OCI-LY1 (cell line): ENCODE measurements at regions not wholly inside any gene's neighbourhood (a gene's known extent, or its start where the extent isn't known, plus 50 kb on each side); places are given as distances from the start of the nearest gene placed in this dataset.

Experiments
- H2AFZ ChIP-seq: fragments of 200-600 bp; sonication (generic), shearing (Covaris generic); 2 replicates; pipeline ENCODE4 v1.6.0; 2014; ENCODE audit warnings: antibody characterized with exemption, mild to moderate bottlenecking, low read length
- H3F3A ChIP-seq: fragments of 200-600 bp; sonication (generic), shearing (Covaris generic); 2 replicates; pipeline ENCODE4 v1.6.0; 2014; ENCODE audit warnings: mild to moderate bottlenecking, antibody characterized with exemption, low read length, moderate library complexity; ENCODE audit not compliant: insufficient read depth
- H3K27ac ChIP-seq: fragments of 200-600 bp; sonication (generic); 2 replicates; pipeline ENCODE4 v1.5.1; 2014; ENCODE audit warnings: low read length, mixed run types, mild to moderate bottlenecking, low read depth; ENCODE audit not compliant: poor library complexity, severe bottlenecking
- H3K27me3 ChIP-seq: fragments of 200-600 bp; sonication (generic); 2 replicates; pipeline ENCODE4 v1.6.0; 2014; ENCODE audit warnings: antibody characterized with exemption, mild to moderate bottlenecking, low read length, moderate library complexity; ENCODE audit not compliant: insufficient read depth
- H3K36me3 ChIP-seq: fragments of 200-600 bp; sonication (generic); 2 replicates; pipeline ENCODE4 v1.6.1; 2014; ENCODE audit warnings: mild to moderate bottlenecking, antibody characterized with exemption, low read length, moderate library complexity, mixed read lengths; ENCODE audit not compliant: insufficient read depth
- H3K4me1 ChIP-seq: fragments of 200-600 bp; sonication (generic); 2 replicates; pipeline ENCODE4 v1.5.1; 2014; ENCODE audit warnings: mild to moderate bottlenecking, low read length, moderate library complexity; ENCODE audit not compliant: insufficient read depth, severe bottlenecking
- H3K4me2 ChIP-seq: fragments of 200-600 bp; sonication (generic), shearing (Covaris generic); 2 replicates; pipeline ENCODE4 v1.6.1; 2014; ENCODE audit warnings: low read length
- H3K4me3 ChIP-seq: fragments of 200-600 bp; sonication (generic); 2 replicates; pipeline ENCODE4 v1.5.1; 2014; ENCODE audit warnings: low read length, low read depth, mild to moderate bottlenecking, mixed read lengths; ENCODE audit not compliant: poor library complexity, severe bottlenecking
- H3K79me2 ChIP-seq: fragments of 200-600 bp; shearing (Covaris generic); 2 replicates; pipeline ENCODE4 v1.6.1; 2016; ENCODE audit warnings: mixed run types, low read length, mixed read lengths; ENCODE audit not compliant: insufficient read depth
- H3K9ac ChIP-seq: fragments of 200-600 bp; sonication (generic), shearing (Covaris generic); 2 replicates; pipeline ENCODE4 v1.6.1; 2014; ENCODE audit warnings: mild to moderate bottlenecking, low read length, mixed read lengths
- H3K9me2 ChIP-seq: fragments of 200-600 bp; sonication (generic), shearing (Covaris generic); 2 replicates; pipeline ENCODE4 v1.6.1; 2014; ENCODE audit warnings: low read depth, mild to moderate bottlenecking, low read length, mixed read lengths
- H3K9me3 ChIP-seq: fragments of 200-600 bp; shearing (Covaris generic); 2 replicates; pipeline ENCODE4 v1.6.1; 2014; ENCODE audit warnings: low read length, mixed read lengths
- H4K20me1 ChIP-seq: fragments of 200-600 bp; sonication (generic), shearing (Covaris generic); 2 replicates; pipeline ENCODE4 v1.6.0; 2016; ENCODE audit warnings: mild to moderate bottlenecking, low read length; ENCODE audit not compliant: insufficient read depth
- EZH2 ChIP-seq: fragments of 200-600 bp; sonication (generic), shearing (Covaris generic); IDR thresholded peaks from 2 replicates; pipeline ENCODE4 v1.8.0; 2017; ENCODE audit warnings: borderline replicate concordance, mixed run types, mild to moderate bottlenecking, antibody characterized with exemption, low read length, moderate library complexity, mixed read lengths
- TF ChIP-seq, protein P1 (sequence below): fragments of 200-600 bp; sonication (generic), shearing (Covaris generic); IDR thresholded peaks from 2 replicates; pipeline ENCODE4 v1.5.1; 2017; ENCODE audit warnings: mild to moderate bottlenecking, antibody characterized with exemption, low read length, moderate library complexity, mixed read lengths

DNA sequence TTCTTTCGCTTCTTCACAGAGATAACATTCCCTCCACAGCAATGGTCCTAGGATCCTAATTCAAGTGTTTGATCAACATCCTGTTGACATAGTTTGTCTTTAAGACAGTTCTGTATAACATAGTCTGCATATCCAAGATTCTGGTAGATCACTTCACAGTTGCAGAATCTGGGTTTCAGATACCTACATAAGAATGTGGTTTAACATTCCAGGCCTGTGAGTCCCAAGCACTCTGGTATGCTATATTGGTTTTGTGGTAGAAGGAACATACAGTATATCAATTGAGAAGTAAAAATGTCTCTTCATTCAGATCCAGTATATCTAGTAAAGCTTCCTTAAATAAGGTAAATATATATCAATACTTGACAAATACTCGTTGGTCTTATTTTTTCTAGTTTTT, 914.2 kb upstream of the CDH6 start:
- Histone ChIP-seq H3K4me1 (no peaks in the 10 kb centered on the region), H4K20me1 (no peaks in the 10 kb centered on the region), H3K79me2 (no peaks in the 10 kb centered on the region), H3K9me2 (no peaks in the 10 kb centered on the region), H3K4me3 (no peak overlapping the region), H3K4me2 (no peak overlapping the region), H3K27ac (no peak overlapping the region), H3K27me3 (no peaks in the 10 kb centered on the region), H3K36me3 (no peaks in the 10 kb centered on the region), H3F3A (no peaks in the 10 kb centered on the region), H3K9ac (no peak overlapping the region), H2AFZ (no peak overlapping the region), H3K9me3 (no peaks in the 10 kb centered on the region)
- TF ChIP-seq EZH2: no peak
- TF ChIP-seq, protein P1, sequence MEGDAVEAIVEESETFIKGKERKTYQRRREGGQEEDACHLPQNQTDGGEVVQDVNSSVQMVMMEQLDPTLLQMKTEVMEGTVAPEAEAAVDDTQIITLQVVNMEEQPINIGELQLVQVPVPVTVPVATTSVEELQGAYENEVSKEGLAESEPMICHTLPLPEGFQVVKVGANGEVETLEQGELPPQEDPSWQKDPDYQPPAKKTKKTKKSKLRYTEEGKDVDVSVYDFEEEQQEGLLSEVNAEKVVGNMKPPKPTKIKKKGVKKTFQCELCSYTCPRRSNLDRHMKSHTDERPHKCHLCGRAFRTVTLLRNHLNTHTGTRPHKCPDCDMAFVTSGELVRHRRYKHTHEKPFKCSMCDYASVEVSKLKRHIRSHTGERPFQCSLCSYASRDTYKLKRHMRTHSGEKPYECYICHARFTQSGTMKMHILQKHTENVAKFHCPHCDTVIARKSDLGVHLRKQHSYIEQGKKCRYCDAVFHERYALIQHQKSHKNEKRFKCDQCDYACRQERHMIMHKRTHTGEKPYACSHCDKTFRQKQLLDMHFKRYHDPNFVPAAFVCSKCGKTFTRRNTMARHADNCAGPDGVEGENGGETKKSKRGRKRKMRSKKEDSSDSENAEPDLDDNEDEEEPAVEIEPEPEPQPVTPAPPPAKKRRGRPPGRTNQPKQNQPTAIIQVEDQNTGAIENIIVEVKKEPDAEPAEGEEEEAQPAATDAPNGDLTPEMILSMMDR: no peak

DNA sequence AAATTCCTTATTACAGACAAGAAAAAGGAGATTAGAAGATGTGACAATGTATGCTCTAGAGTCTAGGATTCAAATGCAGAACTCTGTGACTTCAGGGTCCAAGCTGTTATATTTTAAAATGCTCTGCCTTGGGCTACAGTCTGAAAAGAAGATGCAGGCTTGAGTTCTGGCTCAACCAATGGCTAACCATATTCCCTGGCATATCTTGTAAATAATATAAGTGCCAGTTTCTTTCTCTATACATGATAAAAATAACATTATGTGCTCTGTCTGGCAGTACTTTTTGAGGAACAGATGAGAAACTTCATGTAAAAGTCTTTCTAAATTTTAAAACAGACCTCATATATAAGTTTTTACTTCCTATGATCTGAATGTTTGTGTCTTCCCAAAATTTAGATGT, 926.5 kb upstream of the CDH6 start:
- Histone ChIP-seq H3K4me1 (no peaks in the 10 kb centered on the region), H3K27ac (no peak overlapping the region), H3K9me2 (no peaks in the 10 kb centered on the region), H3F3A (no peaks in the 10 kb centered on the region), H3K36me3 (no peaks in the 10 kb centered on the region), H2AFZ (no peak overlapping the region), H4K20me1 (no peaks in the 10 kb centered on the region), H3K4me2 (no peak overlapping the region), H3K27me3 (no peaks in the 10 kb centered on the region), H3K4me3 (no peak overlapping the region), H3K9ac (no peak overlapping the region), H3K9me3 (no peaks in the 10 kb centered on the region), H3K79me2 (no peaks in the 10 kb centered on the region)
- TF ChIP-seq, protein P1: no peak
- TF ChIP-seq EZH2: no peak

DNA sequence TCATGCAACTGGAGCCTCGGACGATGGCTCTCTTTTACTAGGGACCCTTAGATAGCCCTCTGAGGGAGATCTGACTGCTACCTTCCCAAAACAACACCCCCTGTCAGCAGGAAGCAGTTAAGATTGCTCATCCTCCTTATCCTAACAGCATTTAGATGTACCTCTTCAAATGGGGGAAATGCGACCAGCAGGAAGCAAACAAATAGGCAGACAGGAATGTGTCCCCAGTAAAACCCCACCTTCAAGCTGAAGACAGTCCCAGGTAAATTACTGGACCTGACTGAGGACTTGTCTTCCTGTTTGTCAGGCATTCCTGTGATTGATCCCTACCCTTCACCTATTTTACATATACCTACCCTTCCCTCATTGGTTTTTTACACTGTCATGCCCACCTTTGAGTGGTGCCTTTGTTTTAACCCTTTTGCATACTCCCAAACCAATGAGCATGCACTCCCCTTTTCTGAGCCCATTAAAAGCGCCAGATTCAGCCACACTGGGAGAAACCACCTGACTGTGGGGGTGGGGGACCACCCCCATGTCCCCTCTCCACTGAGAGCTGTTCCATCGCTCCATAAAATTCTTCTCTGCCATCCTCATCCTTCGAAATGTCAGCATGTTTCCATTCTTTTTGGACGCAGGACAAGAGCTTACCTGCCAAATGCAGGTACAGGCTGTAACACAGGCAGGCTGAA, 954.0 kb upstream of the CDH6 start:
- no peak overlapping the region for H3K4me2 ChIP-seq
- no peaks in the 10 kb centered on the region for H3F3A ChIP-seq
- H3K9me3 ChIP-seq: no peaks in the 10 kb centered on the region
- no peak overlapping the region for H3K4me3 ChIP-seq
- no peaks in the 10 kb centered on the region for H3K27me3 ChIP-seq
- H3K4me1 ChIP-seq: no peaks in the 10 kb centered on the region
- no peaks in the 10 kb centered on the region for H4K20me1 ChIP-seq
- H3K9ac ChIP-seq: no peak overlapping the region
- H3K9me2 ChIP-seq: no peaks in the 10 kb centered on the region
- no peak overlapping the region for H2AFZ ChIP-seq
- H3K79me2 ChIP-seq: no peaks in the 10 kb centered on the region
- no peak overlapping the region for H3K27ac ChIP-seq
- no peaks in the 10 kb centered on the region for H3K36me3 ChIP-seq
- TF ChIP-seq, protein P1: no peak
- no peak for TF ChIP-seq EZH2
